Lung (tissue), 11 donors: ENCODE measurements at regions not wholly inside any gene's neighbourhood (a gene's known extent, or its start where the extent isn't known, plus 50 kb on each side); places are given as distances from the start of the nearest gene placed in this dataset.
A peak's percentile ranks its signal among the peaks of the same experiment; 100 is the strongest.

Experiments
- ATAC-seq: fragments of 200-7000 bp; cut with Tn5 transposase; one replicate; pipeline ENCODE4 v1.9.1; 2020; ENCODE audit warnings: moderate number of reproducible peaks; ENCODE audit not compliant: insufficient read depth, low FRiP score
- DNase-seq, 3 donors: peaks; one replicate each; pipeline ENCODE4 v3.0.0-alpha.2; 2013 to 2017
- H3K27ac ChIP-seq, 2 donors: one replicate each; pipeline ENCODE4 v1.5.1; 2013; ENCODE audit warnings: mild to moderate bottlenecking in 2 of 2, moderate library complexity in 2 of 2, control low read depth in 1 of 2, inconsistent platforms in 1 of 2, low read depth in 1 of 2, low read length in 1 of 2
- H3K27me3 ChIP-seq, 3 donors: one replicate each; pipeline ENCODE4 v1.5.1; 2013; ENCODE audit warnings: low read length in 2 of 3; ENCODE audit not compliant: control insufficient read depth in 3 of 3, insufficient read depth in 3 of 3
- H3K36me3 ChIP-seq, 4 donors: one replicate each; pipeline ENCODE4 v1.5.1; 2013; ENCODE audit warnings: low read length in 4 of 4, mild to moderate bottlenecking in 1 of 4, moderate library complexity in 1 of 4; ENCODE audit not compliant: control insufficient read depth in 4 of 4, insufficient read depth in 4 of 4
- H3K4me1 ChIP-seq, 5 donors: one replicate each; pipeline ENCODE4 v1.5.1; 2013; ENCODE audit warnings: low read length in 5 of 5, mild to moderate bottlenecking in 2 of 5, moderate library complexity in 1 of 5; ENCODE audit not compliant: control insufficient read depth in 5 of 5, insufficient read depth in 5 of 5
- H3K4me3 ChIP-seq: one replicate; pipeline ENCODE4 v1.5.1; 2013; ENCODE audit warnings: mild to moderate bottlenecking, control low read depth, moderate library complexity
- H3K9ac ChIP-seq, 2 donors: one replicate each; pipeline ENCODE4 v1.5.1; 2013; ENCODE audit warnings: low read length in 2 of 2, control low read depth in 1 of 2; ENCODE audit not compliant: insufficient read depth in 1 of 2
- H3K9me3 ChIP-seq, 4 donors: one replicate each; pipeline ENCODE4 v1.5.1; 2013; ENCODE audit warnings: low read length in 3 of 4, mild to moderate bottlenecking in 1 of 4, moderate library complexity in 1 of 4; ENCODE audit not compliant: control insufficient read depth in 4 of 4, insufficient read depth in 3 of 4
- CTCF ChIP-seq: IDR thresholded peaks from 2 replicates; pipeline ENCODE4 v1.5.1; 2012; ENCODE audit warnings: mild to moderate bottlenecking; ENCODE audit errors: control extremely low read depth, extremely low read depth
- WGBS, 2 donors: extraction: QIAGEN DNeasy Blood & Tissue Kit; methylation state at CpG; one replicate each; pipeline ENCODE4 v1.1.7; 2013; 5-methylcytosine and 5-hydroxymethylcytosine counted together
- donor health status: control.
- donor health status: control.
- donor health status: Bipolar disorder and iron deficiency.
- donor health status: healthy.
- donor health status: DM: yes; HTN: yes; CAD: no.

- no peaks in the 10 kb centered on the region for H3K36me3 ChIP-seq
- peaks cover 0 to 3% (median 0%) of the 10 kb centered on the region in 3 donors for H3K27me3 ChIP-seq
- 88 to 94% methylated on average over 1 of the region's 1 CpG for WGBS, 2 donors
- H3K9ac ChIP-seq = no peak overlapping the region
- H3K27ac ChIP-seq = no peak overlapping the region
- no peaks in the 10 kb centered on the region for H3K4me1 ChIP-seq
- TF ChIP-seq CTCF = no peak
- ATAC-seq = no peak
- DNase-seq = no peak
- H3K4me3 ChIP-seq = no peak overlapping the region
- H3K9me3 ChIP-seq = no peaks in the 10 kb centered on the region
These were observed 128.7 kb upstream of the TLL1 start for GRCh38 chr4:165744370-165744769.

DNA sequence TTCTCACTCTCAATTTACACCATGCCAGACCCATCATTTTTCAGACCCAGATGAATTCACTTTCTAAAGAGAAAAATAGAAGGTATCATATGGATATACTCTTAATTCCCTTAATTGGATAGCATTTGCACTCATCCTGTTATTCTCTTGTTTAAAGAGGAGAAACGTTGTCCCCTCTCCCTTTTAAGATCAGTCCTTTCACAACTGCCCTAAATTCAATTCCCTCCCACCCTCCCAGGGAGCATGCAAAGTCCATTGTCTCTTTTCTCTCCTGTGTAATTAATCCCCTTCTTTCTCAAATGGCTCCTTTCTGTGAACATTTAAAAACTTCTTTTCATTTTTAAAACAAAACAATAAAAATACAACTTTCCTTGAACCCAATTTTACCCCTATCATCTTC, 124.7 kb upstream of the TLL1 start:
- TF ChIP-seq CTCF = no peak
- no peaks in the 10 kb centered on the region for H3K9me3 ChIP-seq
- no peak overlapping the region for H3K27ac ChIP-seq
- H3K27me3 ChIP-seq = peaks cover 0 to 3% (median 0%) of the 10 kb centered on the region in 3 donors
- WGBS, 2 donors = 72 to 92% methylated on average over 1 of the region's 1 CpG
- no peak overlapping the region for H3K9ac ChIP-seq
- H3K4me1 ChIP-seq = no peaks in the 10 kb centered on the region
- no peaks in the 10 kb centered on the region for H3K36me3 ChIP-seq
- H3K4me3 ChIP-seq = no peak overlapping the region
- ATAC-seq = no peak
- DNase-seq = no peak

DNA sequence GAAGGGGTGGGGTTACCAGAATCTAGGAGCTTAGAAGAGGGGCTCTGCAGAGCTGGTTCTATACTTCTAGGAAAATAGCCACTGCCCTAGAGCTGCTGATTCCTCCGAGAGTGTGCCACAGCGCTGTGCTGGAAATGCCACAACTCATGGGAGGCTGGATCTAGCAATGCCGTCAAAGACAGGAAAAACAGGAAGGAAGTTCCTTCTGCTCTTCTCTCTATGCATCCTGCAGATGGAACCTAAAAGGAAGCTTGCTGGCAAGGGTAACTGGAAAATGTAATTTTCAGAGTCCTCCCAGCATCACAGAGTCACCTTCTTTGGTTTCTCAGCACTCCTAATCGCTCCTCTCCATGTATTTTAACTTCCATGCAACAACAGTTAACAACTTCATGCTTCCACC, 121.2 kb upstream of the TLL1 start:
- 28 to 40% methylated on average over 4 of the region's 4 CpGs for WGBS, 2 donors

More for the DNA sequence above, 121.2 kb upstream of the TLL1 start:
- H3K4me3 ChIP-seq = no peak overlapping the region
- no peak for ATAC-seq
- H3K27me3 ChIP-seq = no peaks in the 10 kb centered on the region
- peak in 1 of 3 donors; percentile 11 for DNase-seq
- H3K36me3 ChIP-seq = no peaks in the 10 kb centered on the region
- peaks cover 0 to under 1% (median 0%) of the 10 kb centered on the region in 5 donors for H3K4me1 ChIP-seq
- H3K27ac ChIP-seq = no peak overlapping the region
- no peak overlapping the region for H3K9ac ChIP-seq
- H3K9me3 ChIP-seq = no peaks in the 10 kb centered on the region
- TF ChIP-seq CTCF = no peak
